ENCODE measurements at regions not wholly inside any gene's neighbourhood (a gene's known extent, or its start where the extent isn't known, plus 50 kb on each side); places are given as distances from the start of the nearest gene placed in this dataset.

DNA sequence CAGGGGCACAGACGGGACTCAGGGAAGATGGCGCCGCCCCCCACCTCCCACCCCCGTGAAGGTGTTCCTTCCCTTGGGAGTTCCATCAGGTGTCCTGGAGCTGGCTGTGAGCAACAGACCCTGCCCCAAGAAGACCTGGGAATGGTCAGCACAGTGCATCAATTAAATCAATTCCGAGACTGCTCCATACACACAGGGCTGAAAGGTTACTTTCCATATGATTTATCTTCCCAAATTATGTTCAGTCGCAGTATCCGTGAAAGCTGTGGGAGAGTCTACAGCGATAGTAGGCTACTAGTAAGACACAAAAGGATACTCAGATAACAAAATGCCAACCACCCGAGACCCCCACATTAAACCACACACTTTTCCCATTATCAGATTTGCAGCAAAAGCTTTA lies 71.8 kb upstream of the PABPC3 start:
- TF ChIP-seq, protein P1, sequence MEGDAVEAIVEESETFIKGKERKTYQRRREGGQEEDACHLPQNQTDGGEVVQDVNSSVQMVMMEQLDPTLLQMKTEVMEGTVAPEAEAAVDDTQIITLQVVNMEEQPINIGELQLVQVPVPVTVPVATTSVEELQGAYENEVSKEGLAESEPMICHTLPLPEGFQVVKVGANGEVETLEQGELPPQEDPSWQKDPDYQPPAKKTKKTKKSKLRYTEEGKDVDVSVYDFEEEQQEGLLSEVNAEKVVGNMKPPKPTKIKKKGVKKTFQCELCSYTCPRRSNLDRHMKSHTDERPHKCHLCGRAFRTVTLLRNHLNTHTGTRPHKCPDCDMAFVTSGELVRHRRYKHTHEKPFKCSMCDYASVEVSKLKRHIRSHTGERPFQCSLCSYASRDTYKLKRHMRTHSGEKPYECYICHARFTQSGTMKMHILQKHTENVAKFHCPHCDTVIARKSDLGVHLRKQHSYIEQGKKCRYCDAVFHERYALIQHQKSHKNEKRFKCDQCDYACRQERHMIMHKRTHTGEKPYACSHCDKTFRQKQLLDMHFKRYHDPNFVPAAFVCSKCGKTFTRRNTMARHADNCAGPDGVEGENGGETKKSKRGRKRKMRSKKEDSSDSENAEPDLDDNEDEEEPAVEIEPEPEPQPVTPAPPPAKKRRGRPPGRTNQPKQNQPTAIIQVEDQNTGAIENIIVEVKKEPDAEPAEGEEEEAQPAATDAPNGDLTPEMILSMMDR (IDR thresholded peaks at IDR 0.05), result no peak
- TF ChIP-seq ZFX (IDR thresholded peaks at IDR 0.05; ENCODE audit: borderline replicate concordance), result no peak

Measured in 22Rv1 (cell line).